SW480 (cell line): ENCODE measurements at regions not wholly inside any gene's neighbourhood (a gene's known extent, or its start where the extent isn't known, plus 50 kb on each side); places are given as distances from the start of the nearest gene placed in this dataset.

Experiments
- DNase-seq: peaks from one replicate; pipeline ENCODE4 v3.0.0-alpha.2; 2016; ENCODE audit warnings: low spot score

DNA sequence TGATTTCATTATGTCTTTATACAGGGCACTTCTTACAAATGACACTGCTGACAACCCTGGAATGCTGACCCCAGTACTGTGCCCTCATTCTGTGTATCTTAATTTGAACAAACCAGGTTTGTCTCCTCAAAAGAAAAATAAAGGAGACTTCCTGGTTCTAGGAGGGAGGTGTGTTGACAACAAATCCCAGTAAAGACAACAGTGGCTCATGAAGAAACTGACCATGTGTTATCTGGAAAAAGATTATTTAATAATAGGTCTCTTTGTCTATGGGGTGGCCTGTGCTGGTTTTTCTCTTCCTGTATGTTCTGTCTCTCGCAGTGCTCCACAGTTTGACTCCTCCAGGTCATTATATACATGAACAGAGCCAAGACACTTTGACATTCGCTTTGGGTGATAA is 454.6 kb downstream of the LMO4 start:
- DNase-seq = no peak

DNA sequence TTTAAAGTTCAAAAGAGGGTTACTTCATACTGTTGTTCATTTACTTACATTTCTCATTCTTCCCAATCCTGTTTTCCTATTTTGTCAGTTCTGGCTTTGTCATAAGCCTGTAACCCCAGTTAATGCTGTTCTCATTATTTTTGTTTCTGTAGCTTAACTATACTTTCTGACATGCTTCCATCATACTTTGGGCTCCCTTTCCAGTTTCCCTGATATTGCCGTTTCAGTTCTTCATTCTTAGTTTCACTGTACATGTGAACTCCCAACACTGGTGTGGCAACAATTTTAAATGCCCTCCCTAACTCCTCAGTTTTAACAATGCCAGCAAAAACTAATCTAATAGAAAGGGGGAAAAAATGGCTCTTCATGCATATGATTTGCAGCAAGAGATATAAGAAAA is 456.7 kb downstream of the LMO4 start:
- DNase-seq = no peak

DNA sequence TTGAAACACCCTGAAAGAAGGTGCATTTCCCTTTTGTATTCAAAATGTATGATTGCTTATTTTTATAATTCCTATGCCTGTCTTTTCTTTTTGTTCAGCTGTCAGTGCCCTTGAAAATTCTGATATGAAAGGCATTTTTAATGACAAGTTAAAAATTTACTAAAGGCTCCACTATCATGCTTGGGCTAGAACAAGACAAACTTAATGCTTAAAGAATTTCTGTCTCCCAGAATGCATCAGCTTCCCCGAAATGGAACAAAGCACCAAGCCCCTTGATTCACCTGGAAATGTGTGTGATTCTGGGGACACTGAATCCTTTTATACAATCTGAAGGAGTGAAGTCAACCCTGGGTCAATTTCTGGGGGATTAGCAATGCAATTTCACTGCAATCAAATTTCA is 457.5 kb downstream of the LMO4 start:
- DNase-seq = no peak

DNA sequence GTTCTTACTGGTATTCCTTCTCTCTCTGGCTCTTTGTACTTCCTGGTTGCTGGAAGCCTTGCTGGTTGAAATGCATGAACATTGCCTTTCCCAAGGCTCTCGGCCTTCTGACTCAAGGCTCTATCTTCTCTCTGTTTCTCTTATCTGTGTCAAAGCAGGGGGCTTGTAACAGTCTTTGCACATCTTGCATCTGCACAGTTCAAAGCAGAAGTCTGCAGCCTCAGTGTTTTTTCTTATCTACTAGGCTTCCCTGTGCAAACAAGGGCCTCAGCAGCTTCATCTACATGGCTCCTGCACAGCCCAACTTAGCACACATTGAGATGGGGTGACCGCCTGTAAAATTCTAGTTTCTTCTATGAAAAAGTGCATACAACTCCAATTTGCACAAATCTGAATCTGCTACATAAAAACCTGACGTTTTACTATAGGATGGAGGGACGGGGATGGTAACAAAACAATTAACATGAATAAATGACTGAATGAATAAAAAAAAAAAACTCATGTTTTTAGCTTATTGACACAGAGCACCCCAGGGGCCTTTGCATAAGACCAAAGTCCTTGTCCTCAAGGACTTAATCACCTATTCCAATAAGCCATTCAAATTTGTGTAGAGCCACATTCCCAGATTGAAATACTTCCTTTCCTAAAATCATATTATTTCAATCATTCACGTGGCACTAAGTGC is 458.3 kb downstream of the LMO4 start:
- no peak for DNase-seq

DNA sequence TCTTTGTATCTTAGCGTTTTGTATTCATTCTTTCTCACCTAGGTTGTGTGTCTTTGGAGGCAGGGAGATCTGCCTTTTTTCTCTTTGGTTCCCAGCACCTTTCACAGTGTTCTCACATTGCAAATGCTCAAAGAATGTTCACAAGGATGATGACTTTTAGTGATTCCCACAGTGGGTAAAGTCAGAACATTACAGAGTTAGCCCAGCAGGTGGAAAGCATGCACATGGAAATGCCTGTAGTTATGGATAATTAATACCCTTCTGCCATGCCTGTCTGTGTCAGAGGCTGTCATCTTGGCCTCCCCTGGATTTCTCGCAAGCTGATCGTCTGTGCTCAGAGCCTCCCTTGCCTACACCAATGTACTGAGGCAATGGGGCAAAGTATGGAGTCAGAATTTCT is 458.9 kb downstream of the LMO4 start:
- DNase-seq = no peak

DNA sequence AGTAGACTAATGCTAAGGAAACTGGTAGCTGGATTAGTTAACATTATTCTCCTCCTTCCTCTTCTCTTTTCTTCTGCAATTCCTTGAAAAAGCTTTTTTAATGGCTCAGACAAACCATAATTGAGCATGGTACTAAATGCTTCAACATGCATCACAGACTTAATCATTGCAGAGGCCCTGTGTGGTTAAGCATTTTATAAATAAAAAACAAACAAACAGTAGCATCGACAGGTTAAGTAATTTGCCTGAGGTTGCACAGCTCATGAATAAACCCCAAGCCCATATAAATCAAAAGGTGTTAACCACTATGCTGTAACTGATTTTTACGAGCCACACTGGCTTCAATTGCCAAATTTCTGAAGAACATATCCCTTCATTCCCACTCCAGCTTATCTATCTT is 462.1 kb downstream of the LMO4 start:
- DNase-seq = no peak

DNA sequence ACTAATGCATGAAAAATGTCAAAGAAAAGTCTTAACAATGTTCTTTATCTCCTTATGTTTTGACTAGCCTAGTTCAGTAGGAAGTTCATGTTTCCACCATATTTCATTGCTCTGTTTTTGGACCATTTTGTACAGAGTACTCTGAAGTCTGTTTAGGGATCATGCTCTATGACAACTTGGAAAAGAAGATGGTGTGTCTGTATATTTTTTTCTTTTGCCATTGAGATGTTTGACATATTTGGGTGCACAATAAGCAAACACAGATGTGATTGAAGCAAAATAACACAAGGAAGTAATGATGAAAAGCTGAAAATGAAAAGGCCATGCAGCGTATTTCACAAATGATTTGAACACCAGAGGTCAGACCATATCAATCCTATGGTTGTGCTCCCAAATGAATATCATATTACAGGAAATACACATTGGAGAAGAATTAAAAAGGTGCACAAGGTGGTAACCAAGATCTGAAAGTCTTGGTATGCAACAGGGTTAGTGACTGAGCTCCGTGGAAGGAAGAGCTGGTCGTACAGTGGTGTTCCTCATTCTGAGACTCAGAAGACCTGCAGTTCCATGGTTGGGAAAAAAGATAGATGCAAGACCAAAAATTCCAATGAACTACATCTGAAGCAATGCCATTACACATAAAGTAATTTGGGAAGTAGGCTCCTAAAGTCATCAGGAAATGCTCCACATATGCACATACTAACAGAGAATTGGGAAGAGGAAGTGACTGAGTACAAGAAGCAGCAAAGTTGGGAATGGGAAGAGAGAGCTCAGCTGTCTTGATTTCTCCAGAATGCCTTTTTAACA is 463.5 kb downstream of the LMO4 start:
- no peak for DNase-seq

DNA sequence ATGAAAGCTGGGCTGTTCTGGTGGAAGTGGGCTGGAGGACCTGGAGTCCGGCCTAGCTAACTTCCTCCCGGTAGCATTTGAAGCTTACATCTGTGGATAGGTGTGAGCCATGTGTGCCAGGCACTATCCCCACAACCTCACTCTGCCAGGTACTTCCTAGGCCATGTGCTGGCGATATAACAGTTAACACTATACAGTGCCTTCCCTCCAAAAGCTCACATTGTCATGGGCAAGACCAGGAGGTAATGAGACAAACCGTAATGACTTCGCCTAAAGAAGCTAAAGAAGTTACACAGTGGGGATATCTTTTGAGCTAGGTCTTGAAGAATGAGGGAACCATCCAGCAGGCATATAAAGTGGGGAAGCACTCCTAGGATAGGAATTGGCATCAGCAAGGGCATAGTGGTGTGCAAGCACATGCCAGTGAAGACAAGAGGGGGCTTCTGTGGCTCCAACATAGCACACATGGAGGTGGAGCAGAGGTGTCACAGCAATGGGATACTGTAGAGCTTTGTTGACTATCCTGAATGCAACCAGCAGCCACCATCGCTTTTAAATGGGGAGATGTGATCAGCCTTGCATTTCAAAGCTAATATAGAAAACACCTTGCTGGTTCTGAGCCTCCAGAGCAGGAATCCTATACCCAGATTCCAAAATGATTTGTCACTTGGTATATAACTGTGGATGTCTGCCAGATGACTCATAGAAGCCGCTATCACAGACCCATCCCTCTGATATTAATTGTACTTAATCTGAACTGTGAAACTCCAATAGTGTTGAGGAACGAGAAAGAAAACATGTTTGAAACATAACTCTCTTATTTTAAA is 466.3 kb downstream of the LMO4 start:
- peak; percentile 89 for DNase-seq

DNA sequence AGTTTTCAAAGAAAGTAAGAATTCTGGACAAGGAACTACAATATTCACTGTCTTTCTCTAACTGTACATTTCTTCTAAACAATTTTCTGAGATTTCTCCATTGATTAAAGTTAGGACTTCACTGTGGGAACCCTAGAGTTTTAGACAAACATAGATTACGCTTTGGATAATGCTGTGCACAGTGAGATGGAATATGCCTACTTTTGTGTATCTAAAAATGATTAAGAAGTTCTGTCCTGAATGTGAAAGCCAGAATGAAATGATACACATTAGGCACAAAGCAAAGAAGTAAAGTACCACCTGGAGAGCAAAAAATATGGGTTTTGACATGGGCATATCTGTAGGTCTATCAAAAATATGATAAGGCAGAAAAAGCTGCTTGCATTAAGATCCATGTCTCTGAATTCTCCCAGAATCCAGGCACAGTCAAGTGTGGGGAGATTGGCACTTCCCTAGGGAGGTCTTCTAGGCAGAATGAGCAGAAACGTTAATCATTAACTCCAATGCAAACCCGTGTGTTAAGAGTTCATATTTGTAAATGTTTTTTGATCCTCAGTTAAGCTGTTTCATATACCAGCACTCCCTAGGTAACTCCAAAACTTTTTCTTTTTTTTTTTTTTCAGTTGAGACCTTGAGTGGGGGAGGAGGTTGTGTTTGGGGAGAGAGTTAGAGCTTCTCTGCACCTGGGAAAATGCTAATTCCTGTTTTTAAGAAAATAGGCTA is 467.1 kb downstream of the LMO4 start:
- peak; percentile 69 for DNase-seq

DNA sequence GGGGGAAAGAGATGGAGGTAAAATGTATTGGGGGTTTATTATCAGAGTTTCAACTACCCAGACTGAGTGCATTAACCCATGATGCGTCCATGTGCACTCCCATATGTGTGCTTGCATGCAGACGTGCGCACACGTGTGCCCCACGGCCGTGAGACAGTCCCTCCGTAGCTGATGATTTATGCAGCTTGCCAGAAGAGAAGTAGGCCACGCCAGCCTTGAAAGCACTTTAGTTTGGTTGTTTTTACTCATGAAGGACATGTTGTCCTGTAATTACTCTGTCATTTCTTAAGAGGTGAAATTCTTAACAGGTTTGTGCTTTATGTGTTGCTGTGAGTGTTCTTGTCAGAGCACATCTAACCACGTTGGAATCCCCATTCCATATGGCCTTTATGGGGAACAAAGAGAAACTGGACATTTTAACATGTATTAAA is 467.8 kb downstream of the LMO4 start:
- no peak for DNase-seq

DNA sequence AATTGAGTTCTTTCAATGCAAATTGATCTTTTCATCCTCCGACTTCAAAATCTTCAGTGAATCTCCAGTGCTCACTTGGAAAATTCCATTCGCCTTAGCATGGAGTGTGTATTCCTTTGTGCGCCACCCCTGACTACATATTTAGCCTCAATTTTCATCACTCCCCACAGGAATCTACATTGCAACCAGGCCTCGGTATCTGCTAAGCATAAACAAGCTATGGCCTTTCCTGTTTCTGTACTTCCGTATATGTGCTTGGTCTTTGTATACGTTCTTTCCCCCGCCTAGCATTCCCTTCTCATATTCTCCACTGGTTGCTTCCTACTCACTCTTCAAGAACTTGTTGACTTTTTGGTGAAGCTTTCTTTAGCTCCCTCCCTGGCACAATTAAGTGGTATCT is 470.8 kb downstream of the LMO4 start:
- no peak for DNase-seq

DNA sequence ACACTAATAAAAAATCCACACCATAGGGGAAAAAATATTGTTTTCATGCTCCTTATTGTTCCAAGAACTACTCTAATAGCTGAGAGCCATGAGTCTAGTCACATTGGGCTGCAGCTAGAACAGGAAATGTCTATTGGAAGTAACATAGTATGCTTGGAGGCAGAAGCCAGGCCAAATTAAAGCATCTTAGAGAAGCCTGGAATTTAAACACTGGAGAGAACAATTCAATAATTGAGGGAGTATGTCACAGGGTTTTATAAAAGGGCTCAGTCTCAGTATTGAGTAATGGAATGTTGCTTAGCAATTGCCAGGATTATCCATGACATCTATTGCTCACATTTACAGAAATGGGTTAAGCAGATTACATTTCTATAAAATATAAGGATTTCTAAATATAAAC is 471.3 kb downstream of the LMO4 start:
- DNase-seq = no peak

DNA sequence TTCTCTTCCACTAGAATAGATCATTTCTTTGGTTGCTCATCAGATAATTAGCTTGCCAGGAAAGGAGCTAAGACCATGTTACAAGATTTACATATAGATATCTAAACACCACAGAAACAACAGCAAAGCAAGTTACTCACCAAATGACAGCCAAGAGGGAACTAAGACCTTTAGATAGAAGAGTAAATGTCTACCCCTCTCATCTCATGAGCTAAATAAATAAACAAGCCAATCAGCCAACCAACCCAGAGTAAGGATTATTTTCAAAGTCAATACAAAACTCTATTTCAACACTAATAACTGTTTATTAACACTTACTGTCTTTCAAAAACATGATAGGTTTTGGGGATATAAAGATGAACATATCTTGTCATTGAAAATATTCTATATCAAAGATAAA is 474.7 kb downstream of the LMO4 start:
- no peak for DNase-seq

DNA sequence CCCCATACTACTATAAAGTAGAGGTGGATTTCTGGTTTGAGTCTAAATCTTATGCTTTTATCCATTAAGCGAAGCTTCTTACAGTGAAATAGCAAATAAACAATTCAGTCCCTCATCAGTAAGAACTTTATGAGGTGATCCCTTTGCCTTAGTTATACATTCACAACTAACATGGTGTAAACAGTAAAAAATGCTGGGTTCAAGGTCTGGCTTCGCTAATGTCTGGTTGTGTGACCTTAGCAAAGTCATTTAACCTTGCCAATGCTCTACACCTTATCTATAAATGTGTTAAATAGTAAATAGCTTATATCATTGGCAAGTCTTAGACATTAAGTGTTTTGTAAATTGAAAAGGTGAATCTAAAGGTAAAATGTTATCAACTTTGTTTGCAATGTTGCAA is 475.4 kb downstream of the LMO4 start:
- no peak for DNase-seq

DNA sequence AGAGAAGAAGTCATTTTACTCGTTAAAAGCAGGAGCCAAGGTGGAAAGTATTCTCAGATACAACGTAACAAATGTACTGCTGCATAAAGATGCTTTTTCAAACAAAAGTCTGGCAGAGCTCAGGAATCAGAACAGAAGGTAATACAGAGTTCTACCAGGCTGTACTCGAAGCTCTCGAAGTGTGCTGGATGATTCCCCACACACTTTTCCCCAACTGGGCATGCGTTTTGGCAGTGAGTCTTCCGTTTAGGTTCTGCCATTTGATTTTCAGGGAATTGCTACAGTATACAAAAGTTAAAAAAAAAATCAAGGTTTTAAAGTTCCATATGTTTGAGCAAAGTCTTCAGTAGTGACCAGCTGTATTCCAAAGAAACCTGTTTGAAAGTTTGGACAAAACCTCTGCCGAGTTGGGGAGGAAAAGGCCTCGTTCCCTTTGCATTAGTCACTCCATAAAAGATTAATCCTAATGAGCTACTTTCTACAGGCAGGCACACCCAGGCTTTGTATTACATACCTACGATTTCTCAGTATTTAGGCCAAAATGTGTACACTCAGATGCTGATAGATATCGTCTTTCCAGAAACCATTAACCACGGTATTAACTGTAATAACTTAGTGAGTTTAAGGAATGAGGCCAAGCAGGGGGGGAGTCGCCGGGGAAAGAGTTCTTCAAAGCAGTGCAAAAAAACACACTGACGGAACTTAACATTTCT is 477.1 kb downstream of the LMO4 start:
- DNase-seq = no peak

DNA sequence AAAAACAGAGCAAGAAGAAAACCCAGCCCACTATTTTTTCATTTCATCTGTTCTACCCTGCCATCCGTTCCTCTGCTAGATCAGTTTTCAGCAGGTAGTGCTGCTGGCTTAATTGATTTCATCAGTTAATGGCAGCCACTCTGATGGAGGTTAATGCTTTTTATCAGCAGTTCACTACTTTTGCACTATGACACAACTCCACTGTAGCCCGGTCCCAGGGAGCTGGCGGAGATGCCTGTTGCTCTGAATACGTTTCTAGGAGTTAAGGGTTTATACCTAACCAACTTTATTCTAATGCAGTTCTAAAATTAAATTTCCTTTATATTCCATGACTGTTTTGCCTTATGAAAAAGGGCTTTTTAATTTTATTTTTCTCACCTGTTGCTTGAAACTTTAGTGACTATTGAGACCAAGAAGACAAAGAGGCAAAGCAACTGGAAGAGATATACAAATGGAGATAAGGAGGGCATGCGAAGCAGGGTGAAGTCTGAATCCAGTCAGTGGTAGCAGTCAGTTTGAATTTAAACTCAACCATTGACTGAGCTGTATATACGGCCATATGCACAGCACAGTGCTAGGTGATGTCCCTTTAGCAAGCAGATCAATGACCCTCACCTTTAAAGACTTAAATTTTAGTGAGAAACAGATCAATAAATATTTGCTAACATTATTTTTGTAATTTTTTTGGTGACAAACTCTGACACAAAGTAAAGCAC is 477.9 kb downstream of the LMO4 start:
- DNase-seq = no peak

DNA sequence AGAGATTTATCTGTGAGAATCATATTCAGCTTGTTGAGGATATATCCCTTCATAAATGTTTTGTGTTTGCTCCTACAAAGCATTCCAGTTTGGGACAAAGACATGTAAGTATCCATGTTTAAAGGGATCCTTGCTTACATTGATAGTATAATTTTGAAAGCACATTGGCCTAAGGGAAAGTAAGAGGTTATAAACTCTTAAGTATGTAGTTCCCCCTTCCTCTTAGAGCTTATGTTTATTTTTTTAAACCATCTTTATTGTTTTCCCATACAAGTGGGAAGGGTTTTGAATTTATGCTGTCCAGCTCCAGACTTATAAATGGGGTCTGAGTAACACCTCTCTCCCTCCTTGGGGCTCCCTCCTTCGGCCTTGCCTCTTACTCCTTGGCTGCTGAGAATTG is 481.5 kb downstream of the LMO4 start:
- no peak for DNase-seq

DNA sequence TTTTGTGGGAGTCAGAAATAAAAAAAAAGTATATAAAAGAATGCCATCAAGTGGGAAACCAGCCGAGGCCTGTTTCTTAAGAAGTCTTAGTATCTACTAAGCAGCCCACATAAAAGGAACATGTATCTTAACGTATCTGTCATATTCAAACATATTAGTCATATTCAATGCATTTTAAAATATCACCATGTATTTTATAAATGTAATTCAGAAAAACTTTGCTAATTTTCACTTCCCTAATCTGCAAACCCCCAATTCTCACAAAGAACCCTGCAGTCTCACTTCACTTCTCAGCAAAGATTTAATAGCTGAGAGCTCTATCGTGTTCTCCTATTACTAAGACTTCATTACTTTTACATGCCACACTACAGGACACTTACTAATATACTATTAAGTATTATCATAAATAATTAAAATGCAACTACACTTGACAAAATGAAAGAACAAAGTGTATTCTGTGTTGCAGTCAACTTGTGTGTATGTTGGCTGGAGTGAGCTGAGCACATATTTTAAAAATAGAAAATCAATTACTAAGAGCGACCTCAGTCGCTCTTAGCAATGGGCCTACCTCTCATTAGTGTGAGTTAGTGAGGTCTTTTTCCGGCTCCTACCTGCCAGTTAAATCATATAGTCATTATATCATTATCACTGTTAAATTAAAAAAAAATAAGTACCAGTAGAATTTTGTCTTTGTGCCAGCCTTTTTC is 484.3 kb downstream of the LMO4 start:
- no peak for DNase-seq

DNA sequence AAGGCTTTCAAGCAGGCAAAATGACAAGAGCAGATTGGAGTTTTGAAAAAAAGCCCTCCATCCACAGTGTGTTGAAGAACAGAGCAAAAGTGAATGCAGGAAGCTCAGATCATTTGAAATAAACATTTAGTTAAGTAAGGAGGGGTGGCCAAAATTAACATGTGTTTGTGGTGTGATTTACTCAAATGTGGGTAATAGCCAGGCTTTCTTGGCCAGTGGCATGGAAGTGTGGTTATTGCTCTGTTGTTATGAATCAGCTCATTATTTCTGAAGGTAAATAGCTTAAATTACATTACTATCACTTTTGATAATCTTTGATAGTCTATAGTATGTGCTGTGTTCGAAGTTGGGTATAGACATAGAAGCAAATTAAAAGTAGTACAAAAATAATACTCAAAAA is 485.9 kb downstream of the LMO4 start:
- no peak for DNase-seq

DNA sequence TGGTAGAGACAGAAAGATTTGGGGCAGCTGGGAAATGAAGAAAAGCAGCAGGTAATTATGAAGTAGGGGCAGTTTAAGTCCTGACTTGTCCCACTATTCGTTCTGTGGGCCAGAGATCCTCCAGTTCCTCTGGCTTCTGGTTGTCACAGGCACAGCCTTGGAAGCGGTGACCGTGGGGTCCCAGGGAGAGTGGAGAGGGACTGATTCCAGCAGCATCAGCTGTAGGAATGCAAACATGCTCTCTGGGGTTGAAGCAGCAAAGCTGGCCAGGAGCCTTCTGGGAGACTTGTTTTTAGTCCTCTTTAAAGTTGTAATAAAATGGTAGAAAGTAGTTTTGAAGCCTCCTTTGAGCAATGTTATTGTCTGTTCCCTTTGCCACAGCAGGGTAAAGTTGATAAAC is 488.0 kb downstream of the LMO4 start:
- no peak for DNase-seq
